K562 (cell line): ENCODE measurements at regions not wholly inside any gene's neighbourhood (a gene's known extent, or its start where the extent isn't known, plus 50 kb on each side); places are given as distances from the start of the nearest gene placed in this dataset.

Experiments
- ATF7 ChIP-seq: fragments of 450-650 bp; IDR thresholded peaks from 2 replicates; pipeline ENCODE4 v1.7.1; 2014; ENCODE audit warnings: mild to moderate bottlenecking, moderate library complexity
- JUND ChIP-seq, 2 experiments: IDR thresholded peaks; 2 replicates in 1 of 2; 3 replicates in 1 of 2; pipeline ENCODE4 v1.6.1; 2011; ENCODE audit warnings: borderline replicate concordance in 2 of 2, low read depth in 2 of 2, low read length in 2 of 2, improper control_type of control experiment in 1 of 2, missing biosample characterization in 1 of 2, missing genetic modification characterization in 1 of 2, missing genetic modification reagents in 1 of 2
- NONO ChIP-seq, 2 experiments: fragments of 200-400 bp in 1 of 2; fragments of 450-650 bp in 1 of 2; formaldehyde crosslinking in 1 of 2; IDR thresholded peaks; 2 replicates each; pipeline ENCODE4 v1.6.1; 2017; ENCODE audit warnings: low read depth in 2 of 2, mild to moderate bottlenecking in 2 of 2, moderate library complexity in 2 of 2, low read length in 1 of 2
- NR2C1 ChIP-seq, 2 experiments: fragments of 450-650 bp; IDR thresholded peaks; 2 replicates each; pipeline ENCODE4 v1.6.1; 2017; ENCODE audit warnings: mild to moderate bottlenecking in 2 of 2, antibody characterized with exemption in 1 of 2, inconsistent platforms in 1 of 2, missing compliant biosample characterization in 1 of 2, missing genetic modification characterization in 1 of 2
- POLR3G ChIP-seq: IDR thresholded peaks from 2 replicates; pipeline ENCODE4 v1.6.1; 2011; ENCODE audit not compliant: insufficient read length, insufficient replicate concordance; ENCODE audit errors: extremely low read depth
- RB1 ChIP-seq: fragments of 450-650 bp; IDR thresholded peaks from 2 replicates; pipeline ENCODE4 v1.6.1; 2017; ENCODE audit warnings: low read depth, mild to moderate bottlenecking
- TCF7L2 ChIP-seq: fragments of 150-350 bp; IDR thresholded peaks from 2 replicates; pipeline ENCODE4 v1.6.1; 2016; ENCODE audit warnings: low read depth, mild to moderate bottlenecking, low read length, moderate library complexity
- ZNF121 ChIP-seq: sonication (generic); formaldehyde crosslinking; conservative IDR thresholded peaks from 2 replicates; pipeline ENCODE4 v1.8.0; 2022; ENCODE audit warnings: missing genetic modification reagents
- ZNF263 ChIP-seq: sonication (generic); formaldehyde crosslinking; IDR thresholded peaks from 2 replicates; pipeline ENCODE4 v1.8.0; 2022; ENCODE audit warnings: mild to moderate bottlenecking, missing genetic modification reagents, borderline replicate concordance
- ZNF384 ChIP-seq: IDR thresholded peaks from 2 replicates; pipeline ENCODE4 v1.6.1; 2012; ENCODE audit warnings: low read depth, low read length, improper control_type of control experiment
- ZZZ3 ChIP-seq: fragments of 450-650 bp; IDR thresholded peaks from 2 replicates; pipeline ENCODE4 v1.6.1; 2016; ENCODE audit warnings: antibody characterized with exemption, mild to moderate bottlenecking, moderate library complexity
- TF ChIP-seq, protein P1 (sequence below), 3 experiments: IDR thresholded peaks in 2 of 3; conservative IDR thresholded peaks in 1 of 3; 2 replicates each; pipeline ENCODE4 v1.5.1; 2011 to 2012; ENCODE audit warnings: low read length in 3 of 3, mild to moderate bottlenecking in 3 of 3, control low read depth in 2 of 3, improper control_type of control experiment in 1 of 3, inconsistent platforms in 1 of 3, low read depth in 1 of 3, mixed read lengths in 1 of 3, moderate library complexity in 1 of 3; ENCODE audit not compliant: insufficient read depth in 2 of 3

DNA sequence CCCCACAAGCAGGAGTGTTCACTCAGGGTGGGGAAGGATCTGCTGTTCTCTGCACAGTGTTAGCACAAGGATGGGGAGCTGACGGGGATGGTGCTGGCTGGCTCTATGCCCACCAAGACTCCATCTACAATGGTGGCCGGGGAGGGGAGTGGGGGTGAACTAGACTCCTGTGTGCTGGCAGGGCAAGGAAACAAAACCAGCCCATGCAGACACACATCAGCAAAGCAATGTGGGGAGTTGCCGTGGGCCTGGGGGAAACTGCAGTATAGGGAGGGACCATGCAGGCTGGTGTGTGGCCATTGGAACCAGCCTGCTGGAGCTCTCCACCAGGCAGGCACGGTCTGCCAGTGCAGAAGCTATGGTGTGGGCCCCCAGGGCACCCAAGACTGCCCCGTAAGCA lies 195.1 kb downstream of the PWWP3B start:
- TF ChIP-seq TCF7L2 = no peak
- TF ChIP-seq NR2C1 (IDR thresholded peaks at IDR 0.05) = no peak
- TF ChIP-seq NR2C1 (tag; IDR thresholded peaks at IDR 0.05) = no peak
- TF ChIP-seq, protein P1, sequence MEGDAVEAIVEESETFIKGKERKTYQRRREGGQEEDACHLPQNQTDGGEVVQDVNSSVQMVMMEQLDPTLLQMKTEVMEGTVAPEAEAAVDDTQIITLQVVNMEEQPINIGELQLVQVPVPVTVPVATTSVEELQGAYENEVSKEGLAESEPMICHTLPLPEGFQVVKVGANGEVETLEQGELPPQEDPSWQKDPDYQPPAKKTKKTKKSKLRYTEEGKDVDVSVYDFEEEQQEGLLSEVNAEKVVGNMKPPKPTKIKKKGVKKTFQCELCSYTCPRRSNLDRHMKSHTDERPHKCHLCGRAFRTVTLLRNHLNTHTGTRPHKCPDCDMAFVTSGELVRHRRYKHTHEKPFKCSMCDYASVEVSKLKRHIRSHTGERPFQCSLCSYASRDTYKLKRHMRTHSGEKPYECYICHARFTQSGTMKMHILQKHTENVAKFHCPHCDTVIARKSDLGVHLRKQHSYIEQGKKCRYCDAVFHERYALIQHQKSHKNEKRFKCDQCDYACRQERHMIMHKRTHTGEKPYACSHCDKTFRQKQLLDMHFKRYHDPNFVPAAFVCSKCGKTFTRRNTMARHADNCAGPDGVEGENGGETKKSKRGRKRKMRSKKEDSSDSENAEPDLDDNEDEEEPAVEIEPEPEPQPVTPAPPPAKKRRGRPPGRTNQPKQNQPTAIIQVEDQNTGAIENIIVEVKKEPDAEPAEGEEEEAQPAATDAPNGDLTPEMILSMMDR (IDR thresholded peaks at IDR 0.05 in 2 of 3, conservative IDR thresholded peaks at IDR 0.05 in 1 of 3; ENCODE audit: insufficient read depth in 2 of 3, low read depth in 1 of 3, low read length in 3 of 3) = no peak
- no peak for TF ChIP-seq POLR3G
- no peak for TF ChIP-seq NONO (IDR thresholded peaks at IDR 0.05; ENCODE audit: low read depth in 2 of 2, low read length in 1 of 2)
- no peak for TF ChIP-seq ZNF263 (CRISPR knock-in tag)
- no peak for TF ChIP-seq ATF7
- no peak for TF ChIP-seq JUND (IDR thresholded peaks at IDR 0.05; ENCODE audit: borderline replicate concordance, low read depth, low read length)
- no peak for TF ChIP-seq JUND (tag; IDR thresholded peaks at IDR 0.05; ENCODE audit: borderline replicate concordance, low read depth, low read length)
- no peak for TF ChIP-seq ZNF384
- no peak for TF ChIP-seq ZNF121 (CRISPR knock-in tag)
- no peak for TF ChIP-seq ZZZ3
- no peak for TF ChIP-seq RB1
